ENCODE measurements at regions not wholly inside any gene's neighbourhood (a gene's known extent, or its start where the extent isn't known, plus 50 kb on each side); places are given as distances from the start of the nearest gene placed in this dataset.

DNA sequence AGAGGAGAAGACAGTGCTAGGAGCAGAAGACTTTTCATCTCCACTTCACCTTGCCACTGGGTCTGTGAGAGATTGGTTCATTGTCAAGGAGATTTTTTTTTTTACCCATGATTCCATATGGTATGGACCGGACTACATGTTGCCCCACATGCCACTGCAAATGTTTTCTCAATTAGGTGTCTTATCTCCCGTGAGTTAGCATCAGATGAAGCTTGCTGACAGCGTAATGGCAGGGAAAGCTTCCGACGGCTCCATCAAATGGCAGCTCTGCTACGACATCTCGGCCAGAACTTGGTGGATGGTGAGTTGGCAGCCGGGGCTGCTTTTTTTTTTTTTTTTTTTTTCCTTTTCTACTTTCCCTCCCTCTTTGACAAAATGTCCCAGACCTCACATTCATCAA, 217.2 kb upstream of the NFIA start:
- TF ChIP-seq CTCF (IDR thresholded peaks at IDR 0.05), result no peak
- no peak for TF ChIP-seq POLR2A (IDR thresholded peaks at IDR 0.05)
- no peak for TF ChIP-seq EP300 (IDR thresholded peaks at IDR 0.05)
- no peak for TF ChIP-seq POLR2AphosphoS5 (IDR thresholded peaks at IDR 0.05)
- Histone ChIP-seq H3K27me3 (peaks cover 15% of the 10 kb centered on the region), H3K4me3 (no peak overlapping the region), H3K36me3 (no peaks in the 10 kb centered on the region), H3K9me3 (no peaks in the 10 kb centered on the region), H3K27ac (no peak overlapping the region), H3K4me1 (no peaks in the 10 kb centered on the region)
- 58% methylated on average over 8 of the region's 8 CpGs for WGBS
- no peak for DNase-seq (ENCODE audit: low spot score in 2 of 2)

GRCh38 chr1:60864722-60865121, 217.6 kb upstream of the NFIA start:
- Histone ChIP-seq H3K27ac (no peak overlapping the region), H3K36me3 (no peaks in the 10 kb centered on the region), H3K9me3 (no peaks in the 10 kb centered on the region), H3K4me1 (no peaks in the 10 kb centered on the region), H3K27me3 (peaks cover 15% of the 10 kb centered on the region), H3K4me3 (no peak overlapping the region)
- WGBS, result 75% methylated on average over 5 of the region's 5 CpGs
- no peak for TF ChIP-seq CTCF (IDR thresholded peaks at IDR 0.05)
- no peak for TF ChIP-seq POLR2A (IDR thresholded peaks at IDR 0.05)
- TF ChIP-seq EP300 (IDR thresholded peaks at IDR 0.05), result no peak
- TF ChIP-seq POLR2AphosphoS5 (IDR thresholded peaks at IDR 0.05), result no peak
- DNase-seq (ENCODE audit: low spot score in 2 of 2), result no peak

DNA sequence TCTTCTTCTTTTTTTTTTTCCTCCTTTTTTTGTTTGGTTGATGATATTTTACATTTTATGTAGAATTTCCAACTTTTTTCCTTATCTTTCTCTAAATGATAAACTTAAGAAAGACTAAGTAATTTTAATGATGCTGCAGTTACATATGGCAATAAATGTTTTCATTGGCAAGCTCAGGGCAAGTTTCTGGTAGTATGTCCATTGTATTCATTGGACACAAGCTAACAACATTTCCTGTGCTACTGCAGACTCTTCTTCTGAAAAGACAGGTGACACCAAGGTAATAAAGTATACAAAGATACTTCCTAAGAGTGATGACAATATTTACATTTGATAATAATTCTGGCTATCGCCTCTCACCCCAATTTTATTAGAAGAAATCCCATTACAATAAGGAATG, 219.2 kb upstream of the NFIA start:
- no peak for DNase-seq (ENCODE audit: low spot score in 2 of 2)
- 94% methylated on average over 1 of the region's 1 CpG for WGBS
- no peaks in the 10 kb centered on the region for H3K4me1 ChIP-seq

DNA sequence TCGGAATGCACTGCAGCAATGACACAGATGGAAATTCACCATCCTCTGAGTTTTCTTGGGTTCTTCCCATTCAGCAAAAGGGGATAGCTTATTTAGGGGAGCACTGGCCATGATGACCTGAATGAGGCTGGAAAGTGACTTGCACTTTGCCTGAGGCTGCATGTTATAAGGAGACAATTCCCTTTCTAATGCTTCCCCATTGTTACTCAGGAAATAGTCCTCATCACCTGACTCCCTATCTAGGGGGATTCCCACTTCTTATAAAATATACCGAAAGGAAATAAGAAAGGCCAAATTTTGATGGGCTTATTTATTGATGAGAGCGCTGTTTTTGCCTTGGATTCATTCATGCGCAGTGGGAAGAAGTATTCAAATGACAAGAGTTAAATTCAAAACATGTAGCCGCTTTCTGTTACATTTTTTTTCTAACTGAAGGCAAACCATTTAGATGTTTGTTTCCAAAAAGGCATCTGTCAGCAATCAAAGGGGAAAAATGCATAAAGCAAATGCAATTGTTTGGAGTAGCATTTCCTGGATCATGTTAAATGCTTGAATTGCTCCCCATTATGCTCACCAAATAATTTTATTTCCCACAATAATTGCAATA, 220.3 kb upstream of the NFIA start:
- Histone ChIP-seq H3K4me3 (no peak overlapping the region), H3K36me3 (no peaks in the 10 kb centered on the region), H3K27ac (no peak overlapping the region), H3K4me1 (no peaks in the 10 kb centered on the region), H3K9me3 (no peaks in the 10 kb centered on the region), H3K27me3 (peaks cover 11% of the 10 kb centered on the region)
- WGBS, result 68% methylated on average over 5 of the region's 5 CpGs
- DNase-seq (ENCODE audit: low spot score in 2 of 2), result no peak
- no peak for TF ChIP-seq CTCF (IDR thresholded peaks at IDR 0.05)
- TF ChIP-seq EP300 (IDR thresholded peaks at IDR 0.05), result no peak

More for the DNA sequence above, 219.2 kb upstream of the NFIA start:
- Histone ChIP-seq H3K36me3 (no peaks in the 10 kb centered on the region), H3K4me3 (no peak overlapping the region), H3K27me3 (peaks cover 15% of the 10 kb centered on the region), H3K9me3 (no peaks in the 10 kb centered on the region), H3K27ac (no peak overlapping the region)
- TF ChIP-seq CTCF (IDR thresholded peaks at IDR 0.05), result no peak
- no peak for TF ChIP-seq POLR2AphosphoS5 (IDR thresholded peaks at IDR 0.05)
- TF ChIP-seq EP300 (IDR thresholded peaks at IDR 0.05), result no peak
- no peak for TF ChIP-seq POLR2A (IDR thresholded peaks at IDR 0.05)

- H3K9me3 ChIP-seq, result no peaks in the 10 kb centered on the region
- no peaks in the 10 kb centered on the region for H3K36me3 ChIP-seq
- no peak for DNase-seq (ENCODE audit: low spot score in 2 of 2)
- TF ChIP-seq POLR2A (IDR thresholded peaks at IDR 0.05) (no peak), CTCF (IDR thresholded peaks at IDR 0.05) (no peak), POLR2AphosphoS5 (IDR thresholded peaks at IDR 0.05) (no peak), EP300 (IDR thresholded peaks at IDR 0.05) (no peak)
- H3K4me3 ChIP-seq, result no peak overlapping the region
- H3K27ac ChIP-seq, result no peak overlapping the region
- no peaks in the 10 kb centered on the region for H3K4me1 ChIP-seq
- WGBS, result 76% methylated on average over 2 of the region's 2 CpGs
- H3K27me3 ChIP-seq, result peaks cover 2% of the 10 kb centered on the region
These were observed 223.2 kb upstream of the NFIA start for GRCh38 chr1:60859111-60859510.

Data from suprapubic skin (tissue), 4 donors.